ENCODE measurements at regions not wholly inside any gene's neighbourhood (a gene's known extent, or its start where the extent isn't known, plus 50 kb on each side); places are given as distances from the start of the nearest gene placed in this dataset.

DNA sequence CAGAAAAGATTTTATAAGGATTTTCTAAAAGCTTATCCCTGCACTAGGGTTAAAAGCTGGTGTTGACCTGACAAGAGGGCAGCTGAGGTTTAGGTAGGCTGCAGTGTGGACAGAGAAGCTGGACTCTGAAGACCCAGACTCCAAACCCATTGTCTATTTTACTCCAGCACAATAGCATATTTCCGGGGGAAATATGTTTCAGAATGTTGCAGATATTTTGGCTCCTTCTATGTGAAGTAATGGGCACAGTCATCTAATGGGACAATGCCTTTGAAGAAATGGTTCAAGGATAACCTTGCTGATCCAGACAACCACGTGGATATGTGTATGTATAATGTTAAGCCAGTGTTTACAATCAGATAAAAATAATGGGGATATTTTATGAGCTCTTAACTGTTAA is 173.8 kb upstream of the TSC22D1 start:
- TF ChIP-seq, protein P1, sequence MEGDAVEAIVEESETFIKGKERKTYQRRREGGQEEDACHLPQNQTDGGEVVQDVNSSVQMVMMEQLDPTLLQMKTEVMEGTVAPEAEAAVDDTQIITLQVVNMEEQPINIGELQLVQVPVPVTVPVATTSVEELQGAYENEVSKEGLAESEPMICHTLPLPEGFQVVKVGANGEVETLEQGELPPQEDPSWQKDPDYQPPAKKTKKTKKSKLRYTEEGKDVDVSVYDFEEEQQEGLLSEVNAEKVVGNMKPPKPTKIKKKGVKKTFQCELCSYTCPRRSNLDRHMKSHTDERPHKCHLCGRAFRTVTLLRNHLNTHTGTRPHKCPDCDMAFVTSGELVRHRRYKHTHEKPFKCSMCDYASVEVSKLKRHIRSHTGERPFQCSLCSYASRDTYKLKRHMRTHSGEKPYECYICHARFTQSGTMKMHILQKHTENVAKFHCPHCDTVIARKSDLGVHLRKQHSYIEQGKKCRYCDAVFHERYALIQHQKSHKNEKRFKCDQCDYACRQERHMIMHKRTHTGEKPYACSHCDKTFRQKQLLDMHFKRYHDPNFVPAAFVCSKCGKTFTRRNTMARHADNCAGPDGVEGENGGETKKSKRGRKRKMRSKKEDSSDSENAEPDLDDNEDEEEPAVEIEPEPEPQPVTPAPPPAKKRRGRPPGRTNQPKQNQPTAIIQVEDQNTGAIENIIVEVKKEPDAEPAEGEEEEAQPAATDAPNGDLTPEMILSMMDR (IDR thresholded peaks at IDR 0.05): no peak
- TF ChIP-seq POLR2AphosphoS5 (IDR thresholded peaks at IDR 0.05; ENCODE audit: low read depth, low read length): no peak
- no peak for TF ChIP-seq TCF7L2 (IDR thresholded peaks at IDR 0.05; ENCODE audit: low read depth, low read length)
